Hepatocyte (in vitro differentiated cells): ENCODE measurements at regions not wholly inside any gene's neighbourhood (a gene's known extent, or its start where the extent isn't known, plus 50 kb on each side); places are given as distances from the start of the nearest gene placed in this dataset.
A peak's percentile ranks its signal among the peaks of the same experiment; 100 is the strongest.

Experiments
- DNase-seq: peaks from one replicate; pipeline ENCODE4 v3.0.0-alpha.2; 2016; ENCODE audit warnings: low spot score
- H2AFZ ChIP-seq: fragments of 200-600 bp; sonication (generic); 2 replicates; pipeline ENCODE4 v1.6.0; 2016; ENCODE audit warnings: antibody characterized with exemption, mild to moderate bottlenecking
- H3K27ac ChIP-seq: fragments of 200-600 bp; sonication (generic); 2 replicates; pipeline ENCODE4 v1.5.1; 2016; ENCODE audit warnings: mild to moderate bottlenecking
- H3K27me3 ChIP-seq: fragments of 200-600 bp; sonication (generic); 2 replicates; pipeline ENCODE4 v1.6.1; 2016
- H3K36me3 ChIP-seq: fragments of 200-600 bp; sonication (generic); replicated peaks from 2 replicates; pipeline ENCODE4 v1.5.1; 2016; ENCODE audit warnings: low read depth; ENCODE audit not compliant: insufficient read depth
- H3K4me1 ChIP-seq: fragments of 200-600 bp; sonication (generic); 2 replicates; pipeline ENCODE4 v1.5.1; 2016; ENCODE audit warnings: mild to moderate bottlenecking, moderate library complexity; ENCODE audit not compliant: insufficient read depth
- H3K4me2 ChIP-seq: fragments of 200-600 bp; sonication (generic); 2 replicates; pipeline ENCODE4 v1.6.0; 2016
- H3K4me3 ChIP-seq: fragments of 200-600 bp; sonication (generic); 2 replicates; pipeline ENCODE4 v1.5.1; 2016; ENCODE audit warnings: mild to moderate bottlenecking
- H3K79me2 ChIP-seq: fragments of 200-600 bp; sonication (generic); 2 replicates; pipeline ENCODE4 v1.6.0; 2017; ENCODE audit warnings: mild to moderate bottlenecking
- H3K9me2 ChIP-seq: fragments of 200-600 bp; sonication (generic); replicated peaks from 2 replicates; pipeline ENCODE4 v1.6.0; 2017; ENCODE audit warnings: mild to moderate bottlenecking; ENCODE audit not compliant: insufficient read depth
- H3K9me3 ChIP-seq: fragments of 200-600 bp; sonication (generic); 2 replicates; pipeline ENCODE4 v1.5.1; 2016; ENCODE audit warnings: low read depth, mild to moderate bottlenecking
- H4K20me1 ChIP-seq: fragments of 200-600 bp; sonication (generic); 2 replicates; pipeline ENCODE4 v1.6.0; 2016; ENCODE audit warnings: mild to moderate bottlenecking; ENCODE audit not compliant: insufficient read depth, poor library complexity, severe bottlenecking
- EZH2 ChIP-seq: fragments of 200-600 bp; sonication (generic); IDR thresholded peaks from 2 replicates; pipeline ENCODE4 v1.6.1; 2016; ENCODE audit warnings: antibody characterized with exemption, mild to moderate bottlenecking, borderline replicate concordance
- EZH2phosphoT487 ChIP-seq: fragments of 200-600 bp; sonication (generic); IDR thresholded peaks from one replicate; pipeline ENCODE4 v1.6.1; 2018; ENCODE audit warnings: antibody characterized with exemption, mild to moderate bottlenecking, low read depth, moderate library complexity; ENCODE audit not compliant: unreplicated experiment, severe bottlenecking
- WGBS: methylation state at CpG from one replicate; pipeline ENCODE4 v1.1.6; 2016; ENCODE audit warnings: low lambda C conversion rate; ENCODE audit errors: missing lambda C conversion rate; 5-methylcytosine and 5-hydroxymethylcytosine counted together
- TF ChIP-seq, protein P1 (sequence below): fragments of 200-600 bp; sonication (generic); IDR thresholded peaks from 2 replicates; pipeline ENCODE4 v1.5.1; 2016; ENCODE audit warnings: antibody characterized with exemption, mild to moderate bottlenecking; ENCODE audit not compliant: poor library complexity

GRCh38 chrX:43313035-43313434 is 343.1 kb upstream of the MAOA start:
- no peaks in the 10 kb centered on the region for H3K79me2 ChIP-seq
- H2AFZ ChIP-seq, result no peak overlapping the region
- no peaks in the 10 kb centered on the region for H4K20me1 ChIP-seq
- peak overlapping the region; percentile 64 for H3K27ac ChIP-seq
- no peak for TF ChIP-seq EZH2phosphoT487
- TF ChIP-seq, protein P1, sequence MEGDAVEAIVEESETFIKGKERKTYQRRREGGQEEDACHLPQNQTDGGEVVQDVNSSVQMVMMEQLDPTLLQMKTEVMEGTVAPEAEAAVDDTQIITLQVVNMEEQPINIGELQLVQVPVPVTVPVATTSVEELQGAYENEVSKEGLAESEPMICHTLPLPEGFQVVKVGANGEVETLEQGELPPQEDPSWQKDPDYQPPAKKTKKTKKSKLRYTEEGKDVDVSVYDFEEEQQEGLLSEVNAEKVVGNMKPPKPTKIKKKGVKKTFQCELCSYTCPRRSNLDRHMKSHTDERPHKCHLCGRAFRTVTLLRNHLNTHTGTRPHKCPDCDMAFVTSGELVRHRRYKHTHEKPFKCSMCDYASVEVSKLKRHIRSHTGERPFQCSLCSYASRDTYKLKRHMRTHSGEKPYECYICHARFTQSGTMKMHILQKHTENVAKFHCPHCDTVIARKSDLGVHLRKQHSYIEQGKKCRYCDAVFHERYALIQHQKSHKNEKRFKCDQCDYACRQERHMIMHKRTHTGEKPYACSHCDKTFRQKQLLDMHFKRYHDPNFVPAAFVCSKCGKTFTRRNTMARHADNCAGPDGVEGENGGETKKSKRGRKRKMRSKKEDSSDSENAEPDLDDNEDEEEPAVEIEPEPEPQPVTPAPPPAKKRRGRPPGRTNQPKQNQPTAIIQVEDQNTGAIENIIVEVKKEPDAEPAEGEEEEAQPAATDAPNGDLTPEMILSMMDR, result no peak
- TF ChIP-seq EZH2, result no peak
- H3K4me2 ChIP-seq, result no peak overlapping the region
- no peaks in the 10 kb centered on the region for H3K36me3 ChIP-seq
- no peak for DNase-seq
- WGBS, result 42% methylated on average over 1 of the region's 1 CpG
- peaks cover 11% of the 10 kb centered on the region for H3K4me1 ChIP-seq
- H3K4me3 ChIP-seq, result no peak overlapping the region
- no peaks in the 10 kb centered on the region for H3K27me3 ChIP-seq
- no peaks in the 10 kb centered on the region for H3K9me3 ChIP-seq
- no peaks in the 10 kb centered on the region for H3K9me2 ChIP-seq

GRCh38 chrX:43314525-43314924 is 341.6 kb upstream of the MAOA start:
- Histone ChIP-seq H3K9me3 (no peaks in the 10 kb centered on the region), H2AFZ (no peak overlapping the region), H3K4me1 (peaks cover 11% of the 10 kb centered on the region), H4K20me1 (no peaks in the 10 kb centered on the region), H3K9me2 (no peaks in the 10 kb centered on the region), H3K4me2 (no peak overlapping the region), H3K79me2 (no peaks in the 10 kb centered on the region), H3K4me3 (no peak overlapping the region), H3K36me3 (no peaks in the 10 kb centered on the region), H3K27ac (no peak overlapping the region), H3K27me3 (no peaks in the 10 kb centered on the region)
- WGBS, result 89% methylated on average over 3 of the region's 3 CpGs
- TF ChIP-seq EZH2 (no peak), EZH2phosphoT487 (no peak)
- TF ChIP-seq, protein P1, result no peak
- DNase-seq, result no peak

- Histone ChIP-seq H3K9me2 (no peaks in the 10 kb centered on the region), H3K9me3 (no peaks in the 10 kb centered on the region), H3K36me3 (no peaks in the 10 kb centered on the region), H4K20me1 (no peaks in the 10 kb centered on the region), H3K4me1 (peaks cover 11% of the 10 kb centered on the region), H3K4me3 (no peak overlapping the region), H3K79me2 (no peaks in the 10 kb centered on the region), H3K27ac (no peak overlapping the region), H3K27me3 (no peaks in the 10 kb centered on the region), H2AFZ (no peak overlapping the region), H3K4me2 (no peak overlapping the region)
- DNase-seq, result no peak
- 86% methylated on average over 4 of the region's 4 CpGs for WGBS
- TF ChIP-seq, protein P1, result no peak
- TF ChIP-seq EZH2 (no peak), EZH2phosphoT487 (no peak)
Measured at GRCh38 chrX:43315622-43316021, 340.5 kb upstream of the MAOA start.

DNA sequence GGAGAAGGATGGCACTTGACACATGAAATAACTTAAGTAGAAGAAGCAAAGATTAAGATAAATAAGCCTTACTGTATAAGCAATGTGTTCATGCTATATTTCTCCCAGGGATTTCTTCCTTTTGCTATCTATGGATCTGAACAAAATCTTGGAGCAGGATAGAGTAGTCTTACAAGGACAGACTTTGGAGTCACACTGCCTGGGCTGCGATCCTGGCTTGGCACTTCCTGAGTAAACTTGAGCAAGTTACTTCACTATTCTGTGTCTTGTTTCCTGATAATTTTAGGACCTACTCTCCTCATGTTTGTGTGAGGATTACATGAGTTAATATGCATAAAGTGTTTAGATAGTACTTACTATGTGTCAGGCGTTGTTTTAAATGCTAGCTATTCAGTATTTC is 340.0 kb upstream of the MAOA start:
- 83% methylated on average over 2 of the region's 2 CpGs for WGBS
- H3K36me3 ChIP-seq, result no peaks in the 10 kb centered on the region

More for the DNA sequence above, 340.0 kb upstream of the MAOA start:
- Histone ChIP-seq H4K20me1 (no peaks in the 10 kb centered on the region), H3K4me3 (no peak overlapping the region), H3K4me1 (peaks cover 11% of the 10 kb centered on the region), H3K9me3 (no peaks in the 10 kb centered on the region), H2AFZ (no peak overlapping the region), H3K27me3 (no peaks in the 10 kb centered on the region), H3K79me2 (no peaks in the 10 kb centered on the region), H3K4me2 (no peak overlapping the region), H3K9me2 (no peaks in the 10 kb centered on the region), H3K27ac (no peak overlapping the region)
- TF ChIP-seq EZH2phosphoT487, result no peak
- TF ChIP-seq EZH2, result no peak
- TF ChIP-seq, protein P1, result no peak
- no peak for DNase-seq
